B cell (primary cell): ENCODE measurements at regions not wholly inside any gene's neighbourhood (a gene's known extent, or its start where the extent isn't known, plus 50 kb on each side); places are given as distances from the start of the nearest gene placed in this dataset.

ENCODE experiments used
- ATAC-seq: fragments of 200-7000 bp; cut with Tn5 transposase; one replicate; pipeline ENCODE4 v1.10.0; 2021; ENCODE audit warnings: low read depth, mild to moderate bottlenecking, moderate number of reproducible peaks, moderate library complexity
- CTCF ChIA-PET: fragments of 350-600 bp; sonication (Branson Sonifier 250); formaldehyde crosslinking; loops from one replicate; lab custom pipeline; 2021; ENCODE audit warnings: antibody characterized with exemption, inconsistent platforms; lab: Charles Lee
- POLR2A ChIA-PET: fragments of 350-600 bp; sonication (Branson Sonifier 250); formaldehyde crosslinking; loops from one replicate; lab custom pipeline; 2021; ENCODE audit warnings: antibody characterized with exemption; lab: Charles Lee
- DNase-seq: peaks from one replicate; pipeline ENCODE4 v3.0.0; 2013
- H2AFZ ChIP-seq: 2 replicates; pipeline ENCODE4 v1.6.1; 2012; ENCODE audit warnings: mild to moderate bottlenecking, low read depth, low read length; ENCODE audit not compliant: insufficient read depth, poor library complexity, severe bottlenecking
- H3K27ac ChIP-seq, 2 donors: 1 replicate in 1 of 2; 2 replicates in 1 of 2; pipeline ENCODE4 v1.5.1; 2012 to 2013; ENCODE audit warnings: low read length in 2 of 2, mild to moderate bottlenecking in 2 of 2, moderate library complexity in 1 of 2
- H3K27me3 ChIP-seq, 4 experiments: fragments of 200-600 bp in 1 of 4; sonication (generic) in 1 of 4; replicated peaks in 1 of 4; 1 replicate in 2 of 4; 2 replicates in 2 of 4; pipeline versions ENCODE4 v1.6.1 to v1.7.0; 2013 to 2016; ENCODE audit warnings: low read length in 3 of 4, mild to moderate bottlenecking in 2 of 4, mixed read lengths in 1 of 4, moderate library complexity in 1 of 4; ENCODE audit not compliant: insufficient read depth in 4 of 4, control insufficient read depth in 3 of 4; ENCODE audit errors: control extremely low read depth in 1 of 4
- H3K36me3 ChIP-seq, 2 experiments: replicated peaks in 1 of 2; 1 replicate in 1 of 2; 2 replicates in 1 of 2; pipeline versions ENCODE4 v1.6.1 to v1.7.1; 2013; ENCODE audit warnings: low read length in 1 of 2; ENCODE audit not compliant: insufficient read depth in 2 of 2, control insufficient read depth in 1 of 2; ENCODE audit errors: control extremely low read depth in 1 of 2, extremely low read depth in 1 of 2
- H3K4me1 ChIP-seq, 2 donors: fragments of 200-600 bp in 1 of 2; sonication (generic) in 1 of 2; 1 replicate in 1 of 2; 2 replicates in 1 of 2; pipeline versions ENCODE4 v1.5.1 to v1.6.1; 2013 to 2017; ENCODE audit warnings: low read length in 2 of 2; ENCODE audit not compliant: control insufficient read depth in 2 of 2, insufficient read depth in 2 of 2
- H3K4me2 ChIP-seq: replicated peaks from 2 replicates; pipeline ENCODE3; 2012; ENCODE audit warnings: mild to moderate bottlenecking, low read depth, low read length; ENCODE audit not compliant: poor library complexity, severe bottlenecking
- H3K4me3 ChIP-seq, 5 experiments: fragments of 200-600 bp in 1 of 5; sonication (generic) in 1 of 5; 1 replicate in 3 of 5; 2 replicates in 2 of 5; pipeline versions ENCODE4 v1.5.1 to v1.7.0; 2011 to 2016; ENCODE audit warnings: low read length in 4 of 5, mild to moderate bottlenecking in 4 of 5, low read depth in 2 of 5, control low read depth in 1 of 5, moderate library complexity in 1 of 5; ENCODE audit not compliant: insufficient read depth in 1 of 5; ENCODE audit errors: control extremely low read depth in 1 of 5, extremely low read depth in 1 of 5
- H3K79me2 ChIP-seq: fragments of 200-600 bp; sonication (generic); one replicate; pipeline ENCODE4 v1.6.0; 2016; ENCODE audit warnings: low read length; ENCODE audit not compliant: control insufficient read depth, insufficient read depth
- H3K9ac ChIP-seq: fragments of 200-600 bp; sonication (generic); 2 replicates; pipeline ENCODE4 v1.6.1; 2017; ENCODE audit warnings: mild to moderate bottlenecking, low read length, moderate library complexity
- H3K9me3 ChIP-seq, 3 donors: one replicate each; pipeline versions ENCODE4 v1.6.1 to v1.7.1; 2013; ENCODE audit warnings: low read length in 2 of 3; ENCODE audit not compliant: control insufficient read depth in 2 of 3, insufficient read depth in 1 of 3; ENCODE audit errors: control extremely low read depth in 1 of 3
- H4K20me1 ChIP-seq: 2 replicates; pipeline ENCODE4 v1.6.0; 2012; ENCODE audit warnings: mild to moderate bottlenecking, low read length; ENCODE audit not compliant: insufficient read depth, control insufficient read depth, poor library complexity, severe bottlenecking
- H3K27ac Mint-ChIP-seq: one replicate; pipeline ENCODE4 v1.8.0; 2021; ENCODE audit warnings: mixed read lengths
- H3K27me3 Mint-ChIP-seq: one replicate; pipeline ENCODE4 v1.8.0; 2021; ENCODE audit warnings: mixed read lengths
- H3K4me1 Mint-ChIP-seq: one replicate; pipeline ENCODE4 v1.8.0; 2021; ENCODE audit warnings: mixed read lengths
- H3K4me3 Mint-ChIP-seq: one replicate; pipeline ENCODE4 v1.8.0; 2021; ENCODE audit warnings: mixed read lengths
- H3K9me3 Mint-ChIP-seq: one replicate; pipeline ENCODE4 v1.8.0; 2022; ENCODE audit warnings: mixed read lengths; ENCODE audit not compliant: insufficient read depth
- EZH2 ChIP-seq: IDR thresholded peaks from 2 replicates; pipeline ENCODE4 v1.6.1; 2012; ENCODE audit warnings: borderline replicate concordance, low read depth, mild to moderate bottlenecking, moderate library complexity, low read length; ENCODE audit not compliant: insufficient read depth, poor library complexity, severe bottlenecking
- WGBS: methylation state at CpG from one replicate; pipeline ENCODE4 v1.1.5; 2013; ENCODE audit warnings: missing lambda C conversion rate; ENCODE audit not compliant: insufficient coverage; 5-methylcytosine and 5-hydroxymethylcytosine counted together
- intact Hi-C: fragments of 100-400 bp; cut with micrococcal nuclease; formaldehyde crosslinking; loops from one replicate; pipeline ENCODE4 v1.10.0; 2022
- TF ChIP-seq, protein P1 (sequence below): fragments of 200-600 bp; IDR thresholded peaks from one replicate; pipeline ENCODE4 v1.8.0; 2022; ENCODE audit warnings: antibody characterized with exemption, mild to moderate bottlenecking

DNA sequence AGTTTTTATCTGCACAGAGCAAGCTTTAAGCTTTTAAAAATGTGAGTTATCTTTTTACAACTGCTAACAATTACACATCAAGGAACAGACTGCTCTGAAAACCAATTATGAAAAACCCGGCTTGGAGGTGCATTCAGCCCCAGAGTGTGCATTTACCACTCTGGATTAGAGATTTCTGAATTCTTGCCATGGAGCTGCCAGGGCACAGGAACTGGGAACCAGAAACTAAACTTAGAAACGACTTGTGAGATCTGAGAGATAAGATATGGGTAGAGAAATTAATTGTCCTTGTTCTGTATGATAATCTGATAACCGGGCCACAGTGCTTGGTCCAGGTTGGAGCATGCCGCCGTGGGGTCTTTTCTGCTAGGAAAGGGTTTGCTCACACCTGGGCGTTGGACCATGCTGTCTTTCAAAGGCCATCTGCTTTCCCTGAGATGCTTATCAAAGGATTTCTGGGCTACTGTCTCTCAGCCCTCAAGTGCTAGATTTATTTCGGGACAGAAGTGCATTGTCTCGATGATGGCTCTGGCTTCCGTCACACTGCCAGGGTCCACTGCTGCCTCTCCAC lies 210.0 kb downstream of the MAF start:
- whole genome bisulfite sequencing, result 67% methylated on average over 9 of the region's 9 CpGs
- intact Hi-C loops, result no loop called here
- no peaks in the 10 kb centered on the region for H3K4me1 ChIP-seq
- DNase-seq (no peak), ATAC-seq (no peak)
- H3K4me2 ChIP-seq, result no peak overlapping the region
- POLR2A ChIA-PET, result no interaction called here
- no peaks in the 10 kb centered on the region for H3K27me3 ChIP-seq
- H2AFZ ChIP-seq, result no peak overlapping the region
- H4K20me1 ChIP-seq, result no peaks in the 10 kb centered on the region
- Mint-ChIP-seq H3K27me3 (peaks cover 10% of the 10 kb centered on the region), H3K27ac (no peak overlapping the region), H3K9me3 (no peaks in the 10 kb centered on the region), H3K4me1 (no peaks in the 10 kb centered on the region), H3K4me3 (no peak overlapping the region)
- no peaks in the 10 kb centered on the region for H3K9me3 ChIP-seq
- H3K4me3 ChIP-seq, result no peak overlapping the region
- H3K9ac ChIP-seq, result no peak overlapping the region
- H3K27ac ChIP-seq, result no peak overlapping the region
- H3K36me3 ChIP-seq, result no peaks in the 10 kb centered on the region
- H3K79me2 ChIP-seq, result no peaks in the 10 kb centered on the region
- no peak for TF ChIP-seq EZH2
- TF ChIP-seq, protein P1, sequence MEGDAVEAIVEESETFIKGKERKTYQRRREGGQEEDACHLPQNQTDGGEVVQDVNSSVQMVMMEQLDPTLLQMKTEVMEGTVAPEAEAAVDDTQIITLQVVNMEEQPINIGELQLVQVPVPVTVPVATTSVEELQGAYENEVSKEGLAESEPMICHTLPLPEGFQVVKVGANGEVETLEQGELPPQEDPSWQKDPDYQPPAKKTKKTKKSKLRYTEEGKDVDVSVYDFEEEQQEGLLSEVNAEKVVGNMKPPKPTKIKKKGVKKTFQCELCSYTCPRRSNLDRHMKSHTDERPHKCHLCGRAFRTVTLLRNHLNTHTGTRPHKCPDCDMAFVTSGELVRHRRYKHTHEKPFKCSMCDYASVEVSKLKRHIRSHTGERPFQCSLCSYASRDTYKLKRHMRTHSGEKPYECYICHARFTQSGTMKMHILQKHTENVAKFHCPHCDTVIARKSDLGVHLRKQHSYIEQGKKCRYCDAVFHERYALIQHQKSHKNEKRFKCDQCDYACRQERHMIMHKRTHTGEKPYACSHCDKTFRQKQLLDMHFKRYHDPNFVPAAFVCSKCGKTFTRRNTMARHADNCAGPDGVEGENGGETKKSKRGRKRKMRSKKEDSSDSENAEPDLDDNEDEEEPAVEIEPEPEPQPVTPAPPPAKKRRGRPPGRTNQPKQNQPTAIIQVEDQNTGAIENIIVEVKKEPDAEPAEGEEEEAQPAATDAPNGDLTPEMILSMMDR, result no peak
- CTCF ChIA-PET, result no interaction called here

DNA sequence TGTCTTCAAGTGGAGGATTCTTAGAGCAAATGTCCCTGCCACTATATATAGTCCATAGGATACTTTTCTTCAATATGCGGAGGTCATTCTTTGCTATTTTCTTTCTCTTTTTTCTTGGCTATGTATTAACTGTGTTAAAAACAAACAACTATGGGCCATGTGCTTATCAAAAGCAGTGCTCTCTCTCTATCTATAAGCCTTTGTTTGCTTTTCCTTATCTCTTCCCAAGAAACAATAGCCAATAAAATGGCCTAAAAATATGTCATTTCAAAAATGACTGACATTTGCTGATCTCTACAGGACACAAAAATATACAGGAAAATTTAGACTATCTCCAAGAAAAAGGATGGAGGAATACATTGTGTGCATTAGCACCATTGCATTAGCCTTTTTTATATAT lies 212.1 kb downstream of the MAF start:
- Mint-ChIP-seq H3K27ac (no peak overlapping the region), H3K27me3 (peaks cover 10% of the 10 kb centered on the region), H3K9me3 (no peaks in the 10 kb centered on the region), H3K4me3 (no peak overlapping the region), H3K4me1 (no peaks in the 10 kb centered on the region)
- ChIA-PET POLR2A (no interaction called here), CTCF (no interaction called here)
- no CpG with 5 or more reads among the region's 1 CpG for WGBS
- Histone ChIP-seq H3K36me3 (no peaks in the 10 kb centered on the region), H3K27ac (no peak overlapping the region), H3K27me3 (peaks cover 0 to 3% (median 0%) of the 10 kb centered on the region in 4 experiments), H3K9ac (no peak overlapping the region), H3K9me3 (no peaks in the 10 kb centered on the region), H3K79me2 (no peaks in the 10 kb centered on the region), H3K4me1 (no peaks in the 10 kb centered on the region), H3K4me2 (no peak overlapping the region), H4K20me1 (no peaks in the 10 kb centered on the region), H3K4me3 (no peak overlapping the region), H2AFZ (no peak overlapping the region)
- no peak for ATAC-seq
- TF ChIP-seq EZH2, result no peak
- TF ChIP-seq, protein P1, result no peak
- intact Hi-C loops, result no loop called here
- DNase-seq, result no peak
